H1 (cell line): ENCODE measurements at regions not wholly inside any gene's neighbourhood (a gene's known extent, or its start where the extent isn't known, plus 50 kb on each side); places are given as distances from the start of the nearest gene placed in this dataset.

ENCODE experiments used
- TAF1 ChIP-seq: IDR thresholded peaks from 2 replicates; pipeline ENCODE4 v1.6.1; 2011; ENCODE audit warnings: mild to moderate bottlenecking, low read depth, low read length
- TF ChIP-seq, protein P1 (sequence below): fragments of 300-600 bp; sonication (generic); IDR thresholded peaks from 2 replicates; pipeline ENCODE4 v1.7.1; 2012; ENCODE audit warnings: low read length, moderate library complexity, mild to moderate bottlenecking, inconsistent platforms; ENCODE audit not compliant: insufficient replicate concordance

DNA sequence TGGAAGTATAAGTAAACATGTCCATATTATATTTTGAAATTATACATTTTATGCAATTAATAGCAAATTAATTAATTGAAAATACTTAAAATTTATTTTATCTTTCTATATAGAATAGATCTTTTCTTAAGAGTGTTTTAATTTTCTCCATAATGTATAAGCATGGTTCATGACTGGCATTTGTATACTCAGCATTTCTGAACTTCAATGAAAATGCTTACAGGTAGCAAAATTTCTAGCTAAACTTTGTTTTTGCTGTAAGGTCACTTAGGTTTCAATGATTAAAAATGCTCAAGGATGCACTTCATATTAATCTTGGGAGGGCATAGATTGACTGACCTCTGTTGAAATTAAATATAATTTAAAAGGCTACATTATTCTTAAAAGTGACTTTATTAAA is 1108.1 kb downstream of the BRINP3 start (continued):
- TF ChIP-seq, protein P1, sequence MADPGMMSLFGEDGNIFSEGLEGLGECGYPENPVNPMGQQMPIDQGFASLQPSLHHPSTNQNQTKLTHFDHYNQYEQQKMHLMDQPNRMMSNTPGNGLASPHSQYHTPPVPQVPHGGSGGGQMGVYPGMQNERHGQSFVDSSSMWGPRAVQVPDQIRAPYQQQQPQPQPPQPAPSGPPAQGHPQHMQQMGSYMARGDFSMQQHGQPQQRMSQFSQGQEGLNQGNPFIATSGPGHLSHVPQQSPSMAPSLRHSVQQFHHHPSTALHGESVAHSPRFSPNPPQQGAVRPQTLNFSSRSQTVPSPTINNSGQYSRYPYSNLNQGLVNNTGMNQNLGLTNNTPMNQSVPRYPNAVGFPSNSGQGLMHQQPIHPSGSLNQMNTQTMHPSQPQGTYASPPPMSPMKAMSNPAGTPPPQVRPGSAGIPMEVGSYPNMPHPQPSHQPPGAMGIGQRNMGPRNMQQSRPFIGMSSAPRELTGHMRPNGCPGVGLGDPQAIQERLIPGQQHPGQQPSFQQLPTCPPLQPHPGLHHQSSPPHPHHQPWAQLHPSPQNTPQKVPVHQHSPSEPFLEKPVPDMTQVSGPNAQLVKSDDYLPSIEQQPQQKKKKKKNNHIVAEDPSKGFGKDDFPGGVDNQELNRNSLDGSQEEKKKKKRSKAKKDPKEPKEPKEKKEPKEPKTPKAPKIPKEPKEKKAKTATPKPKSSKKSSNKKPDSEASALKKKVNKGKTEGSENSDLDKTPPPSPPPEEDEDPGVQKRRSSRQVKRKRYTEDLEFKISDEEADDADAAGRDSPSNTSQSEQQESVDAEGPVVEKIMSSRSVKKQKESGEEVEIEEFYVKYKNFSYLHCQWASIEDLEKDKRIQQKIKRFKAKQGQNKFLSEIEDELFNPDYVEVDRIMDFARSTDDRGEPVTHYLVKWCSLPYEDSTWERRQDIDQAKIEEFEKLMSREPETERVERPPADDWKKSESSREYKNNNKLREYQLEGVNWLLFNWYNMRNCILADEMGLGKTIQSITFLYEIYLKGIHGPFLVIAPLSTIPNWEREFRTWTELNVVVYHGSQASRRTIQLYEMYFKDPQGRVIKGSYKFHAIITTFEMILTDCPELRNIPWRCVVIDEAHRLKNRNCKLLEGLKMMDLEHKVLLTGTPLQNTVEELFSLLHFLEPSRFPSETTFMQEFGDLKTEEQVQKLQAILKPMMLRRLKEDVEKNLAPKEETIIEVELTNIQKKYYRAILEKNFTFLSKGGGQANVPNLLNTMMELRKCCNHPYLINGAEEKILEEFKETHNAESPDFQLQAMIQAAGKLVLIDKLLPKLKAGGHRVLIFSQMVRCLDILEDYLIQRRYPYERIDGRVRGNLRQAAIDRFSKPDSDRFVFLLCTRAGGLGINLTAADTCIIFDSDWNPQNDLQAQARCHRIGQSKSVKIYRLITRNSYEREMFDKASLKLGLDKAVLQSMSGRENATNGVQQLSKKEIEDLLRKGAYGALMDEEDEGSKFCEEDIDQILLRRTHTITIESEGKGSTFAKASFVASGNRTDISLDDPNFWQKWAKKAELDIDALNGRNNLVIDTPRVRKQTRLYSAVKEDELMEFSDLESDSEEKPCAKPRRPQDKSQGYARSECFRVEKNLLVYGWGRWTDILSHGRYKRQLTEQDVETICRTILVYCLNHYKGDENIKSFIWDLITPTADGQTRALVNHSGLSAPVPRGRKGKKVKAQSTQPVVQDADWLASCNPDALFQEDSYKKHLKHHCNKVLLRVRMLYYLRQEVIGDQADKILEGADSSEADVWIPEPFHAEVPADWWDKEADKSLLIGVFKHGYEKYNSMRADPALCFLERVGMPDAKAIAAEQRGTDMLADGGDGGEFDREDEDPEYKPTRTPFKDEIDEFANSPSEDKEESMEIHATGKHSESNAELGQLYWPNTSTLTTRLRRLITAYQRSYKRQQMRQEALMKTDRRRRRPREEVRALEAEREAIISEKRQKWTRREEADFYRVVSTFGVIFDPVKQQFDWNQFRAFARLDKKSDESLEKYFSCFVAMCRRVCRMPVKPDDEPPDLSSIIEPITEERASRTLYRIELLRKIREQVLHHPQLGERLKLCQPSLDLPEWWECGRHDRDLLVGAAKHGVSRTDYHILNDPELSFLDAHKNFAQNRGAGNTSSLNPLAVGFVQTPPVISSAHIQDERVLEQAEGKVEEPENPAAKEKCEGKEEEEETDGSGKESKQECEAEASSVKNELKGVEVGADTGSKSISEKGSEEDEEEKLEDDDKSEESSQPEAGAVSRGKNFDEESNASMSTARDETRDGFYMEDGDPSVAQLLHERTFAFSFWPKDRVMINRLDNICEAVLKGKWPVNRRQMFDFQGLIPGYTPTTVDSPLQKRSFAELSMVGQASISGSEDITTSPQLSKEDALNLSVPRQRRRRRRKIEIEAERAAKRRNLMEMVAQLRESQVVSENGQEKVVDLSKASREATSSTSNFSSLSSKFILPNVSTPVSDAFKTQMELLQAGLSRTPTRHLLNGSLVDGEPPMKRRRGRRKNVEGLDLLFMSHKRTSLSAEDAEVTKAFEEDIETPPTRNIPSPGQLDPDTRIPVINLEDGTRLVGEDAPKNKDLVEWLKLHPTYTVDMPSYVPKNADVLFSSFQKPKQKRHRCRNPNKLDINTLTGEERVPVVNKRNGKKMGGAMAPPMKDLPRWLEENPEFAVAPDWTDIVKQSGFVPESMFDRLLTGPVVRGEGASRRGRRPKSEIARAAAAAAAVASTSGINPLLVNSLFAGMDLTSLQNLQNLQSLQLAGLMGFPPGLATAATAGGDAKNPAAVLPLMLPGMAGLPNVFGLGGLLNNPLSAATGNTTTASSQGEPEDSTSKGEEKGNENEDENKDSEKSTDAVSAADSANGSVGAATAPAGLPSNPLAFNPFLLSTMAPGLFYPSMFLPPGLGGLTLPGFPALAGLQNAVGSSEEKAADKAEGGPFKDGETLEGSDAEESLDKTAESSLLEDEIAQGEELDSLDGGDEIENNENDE, result no peak
- TF ChIP-seq TAF1, result no peak
- TF ChIP-seq, all 59 proteins: peak for 0
